IMR-90 (cell line): ENCODE measurements at regions not wholly inside any gene's neighbourhood (a gene's known extent, or its start where the extent isn't known, plus 50 kb on each side); places are given as distances from the start of the nearest gene placed in this dataset.

Source experiments
- ATAC-seq: fragments of 200-7000 bp; cut with Tn5 transposase; 2 replicates; pipeline ENCODE4 v1.9.1; 2020; ENCODE audit warnings: low read depth, mild to moderate bottlenecking, moderate library complexity
- BruUV-seq: library from RNA; stranded (reverse); fragments of 400-500 nt; replicated peaks from 2 replicates; lab custom pipeline; 2021; lab: Mats Ljungman, UMichigan
- CTCF ChIA-PET: fragments of 300-600 bp; formaldehyde crosslinking; extraction: SDS; loops from one replicate; lab custom pipeline; 2021; ENCODE audit warnings: antibody characterized with exemption; lab: Yijun Ruan, JAX
- POLR2A ChIA-PET: fragments of 300-600 bp; sonication (Branson Sonifier 250); formaldehyde crosslinking; loops from one replicate; lab custom pipeline; 2022; ENCODE audit warnings: antibody characterized with exemption; ENCODE audit not compliant: unreplicated experiment; lab: Charles Lee
- DNase-seq: peaks from one replicate; pipeline ENCODE4 v3.0.0; 2013
- H2AFZ ChIP-seq: replicated peaks from 2 replicates; pipeline ENCODE3; 2013; ENCODE audit warnings: low read length, mild to moderate bottlenecking; ENCODE audit not compliant: poor library complexity
- H2AK5ac ChIP-seq: 2 replicates; pipeline ENCODE4 v1.6.1; 2013; ENCODE audit warnings: low read depth, low read length, inconsistent platforms
- H2AK9ac ChIP-seq: replicated peaks from 2 replicates; pipeline ENCODE3; 2013; ENCODE audit warnings: mild to moderate bottlenecking, low read depth, low read length, moderate library complexity; ENCODE audit not compliant: poor library complexity
- H2BK120ac ChIP-seq: 2 replicates; pipeline ENCODE4 v1.6.1; 2013; ENCODE audit warnings: low read depth, low read length, inconsistent platforms
- H2BK15ac ChIP-seq: 3 replicates; pipeline ENCODE4 v1.6.1; 2013; ENCODE audit warnings: low read depth, low read length, inconsistent platforms
- H2BK20ac ChIP-seq: 2 replicates; pipeline ENCODE4 v1.6.1; 2013; ENCODE audit warnings: low read depth, mild to moderate bottlenecking, inconsistent platforms, low read length, moderate library complexity
- H2BK5ac ChIP-seq: 2 replicates; pipeline ENCODE4 v1.6.1; 2013; ENCODE audit warnings: mild to moderate bottlenecking, low read depth, low read length, inconsistent platforms; ENCODE audit not compliant: poor library complexity, severe bottlenecking
- H3K14ac ChIP-seq: replicated peaks from 2 replicates; pipeline ENCODE4 v1.6.1; 2013; ENCODE audit warnings: low read depth, low read length, inconsistent platforms
- H3K18ac ChIP-seq: 2 replicates; pipeline ENCODE4 v1.6.1; 2013; ENCODE audit warnings: low read depth, low read length, control low read depth
- H3K23ac ChIP-seq: 2 replicates; pipeline ENCODE4 v1.6.1; 2013; ENCODE audit warnings: low read depth, low read length, inconsistent platforms
- H3K27ac ChIP-seq: 2 replicates; pipeline ENCODE4 v1.5.1; 2013; ENCODE audit warnings: mild to moderate bottlenecking, control low read depth, low read length; ENCODE audit not compliant: insufficient read depth
- H3K27me3 ChIP-seq: 2 replicates; pipeline ENCODE4 v1.6.1; 2013; ENCODE audit warnings: low read length; ENCODE audit not compliant: control insufficient read depth, insufficient read depth
- H3K36me3 ChIP-seq: 2 replicates; pipeline ENCODE4 v1.6.1; 2013; ENCODE audit warnings: low read length, mixed read lengths; ENCODE audit not compliant: control insufficient read depth, insufficient read depth
- H3K4ac ChIP-seq: 2 replicates; pipeline ENCODE4 v1.6.1; 2013; ENCODE audit warnings: low read depth, low read length, inconsistent platforms
- H3K4me1 ChIP-seq: 2 replicates; pipeline ENCODE4 v1.6.1; 2013; ENCODE audit warnings: low read length, mixed read lengths; ENCODE audit not compliant: control insufficient read depth, insufficient read depth
- H3K4me2 ChIP-seq: 2 replicates; pipeline ENCODE4 v1.6.1; 2013; ENCODE audit warnings: low read depth, mild to moderate bottlenecking, control low read depth, low read length, moderate library complexity
- H3K4me3 ChIP-seq: 2 replicates; pipeline ENCODE4 v1.5.1; 2013; ENCODE audit warnings: low read depth, mild to moderate bottlenecking, control low read depth, low read length, moderate library complexity; ENCODE audit not compliant: insufficient read depth
- H3K56ac ChIP-seq: 2 replicates; pipeline ENCODE4 v1.6.1; 2013; ENCODE audit warnings: low read length, inconsistent platforms; ENCODE audit not compliant: insufficient read depth; ENCODE audit errors: extremely low read depth
- H3K79me1 ChIP-seq, 2 experiments: 2 replicates each; pipeline ENCODE4 v1.6.1; 2013; ENCODE audit warnings: low read length in 2 of 2, inconsistent platforms in 1 of 2, low read depth in 1 of 2
- H3K9ac ChIP-seq: 2 replicates; pipeline ENCODE4 v1.6.1; 2013; ENCODE audit warnings: low read depth, low read length, control low read depth
- H3K9me1 ChIP-seq: 2 replicates; pipeline ENCODE4 v1.6.1; 2013; ENCODE audit warnings: low read length, inconsistent platforms; ENCODE audit not compliant: insufficient read depth
- H3K9me3 ChIP-seq: 2 replicates; pipeline ENCODE4 v1.6.1; 2013; ENCODE audit warnings: low read length; ENCODE audit not compliant: control insufficient read depth, insufficient read depth
- H4K20me1 ChIP-seq: 2 replicates; pipeline ENCODE4 v1.6.1; 2013; ENCODE audit warnings: low read length, inconsistent platforms; ENCODE audit not compliant: insufficient read depth
- H4K5ac ChIP-seq: 2 replicates; pipeline ENCODE4 v1.6.1; 2013; ENCODE audit warnings: mild to moderate bottlenecking, low read depth, low read length, control low read depth
- H4K8ac ChIP-seq, 2 experiments: 2 replicates each; pipeline ENCODE4 v1.6.1; 2013; ENCODE audit warnings: low read depth in 2 of 2, low read length in 2 of 2, control low read depth in 1 of 2, inconsistent platforms in 1 of 2
- H4K91ac ChIP-seq: 2 replicates; pipeline ENCODE4 v1.6.1; 2013; ENCODE audit warnings: low read depth, low read length, inconsistent platforms; ENCODE audit not compliant: insufficient read depth
- MAFK ChIP-seq: IDR thresholded peaks from 2 replicates; pipeline ENCODE4 v1.6.1; 2012; ENCODE audit warnings: low read depth, low read length, improper control_type of control experiment
- RCOR1 ChIP-seq: IDR thresholded peaks from 2 replicates; pipeline ENCODE4 v1.6.1; 2012; ENCODE audit warnings: mild to moderate bottlenecking, low read length, improper control_type of control experiment; ENCODE audit not compliant: insufficient replicate concordance
- WGBS, 2 experiments: methylation state at CpG; one replicate each; pipeline versions ENCODE4 v1.1.5 to v1.1.7; 2013; ENCODE audit warnings: missing lambda C conversion rate in 2 of 2; ENCODE audit not compliant: insufficient read length in 1 of 2; ENCODE audit errors: extremely low coverage in 2 of 2; 5-methylcytosine and 5-hydroxymethylcytosine counted together
- dilution Hi-C: fragments of 300-500 bp; cut with HindIII; formaldehyde crosslinking; loops from one replicate; pipeline ENCODE4 v1.14.3; 2018; ENCODE audit warnings: low sequenced_read_pairs; ENCODE audit not compliant: unreplicated experiment
- in situ Hi-C: fragments of 300-500 bp; cut with MboI; formaldehyde crosslinking; loops from 3 replicates; pipeline ENCODE4 v1.14.3; 2019; ENCODE audit warnings: low sequenced_read_pairs, inconsistent platforms, mixed read lengths
- intact Hi-C: fragments of 100-400 bp; cut with micrococcal nuclease; formaldehyde crosslinking; loops from 2 replicates; pipeline ENCODE4 v1.10.0; 2022

DNA sequence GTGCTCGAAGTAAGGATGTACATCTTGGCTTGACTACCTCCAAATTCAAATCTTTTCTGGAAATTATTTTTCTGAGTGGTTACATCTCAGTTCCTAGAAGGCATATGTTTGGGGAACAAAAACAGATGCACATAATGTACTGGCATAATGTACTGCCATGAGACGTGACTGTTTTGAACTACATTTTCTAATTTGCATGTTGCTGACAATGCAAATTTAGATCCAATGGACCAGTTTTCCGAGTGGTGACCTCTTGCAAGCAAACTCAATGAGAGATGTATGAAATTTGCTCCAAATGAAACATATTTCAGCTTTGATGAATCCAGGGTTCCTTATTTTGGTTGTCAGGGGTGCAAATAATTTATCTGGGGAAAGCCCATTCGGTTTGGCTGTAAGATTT lies 694.3 kb downstream of the GRXCR1 start:
- H4K91ac ChIP-seq, result no peak overlapping the region
- no peaks in the 10 kb centered on the region for H4K20me1 ChIP-seq
- no peaks in the 10 kb centered on the region for H3K27me3 ChIP-seq
- intact Hi-C loops, result no loop called here
- in situ Hi-C loops, result no loop called here
- no peak overlapping the region for H3K23ac ChIP-seq
- no peak overlapping the region for H4K5ac ChIP-seq
- H3K27ac ChIP-seq, result no peak overlapping the region
- WGBS, 2 experiments, result 0% methylated on average over 1 of the region's 4 CpGs; no CpG with 5 or more reads in 1 of the 2 experiments
- no peak overlapping the region for H2BK120ac ChIP-seq
- no peak for TF ChIP-seq RCOR1
- TF ChIP-seq MAFK, result peak; percentile 87
- H3K4me3 ChIP-seq, result no peak overlapping the region
- no peak overlapping the region for H2BK20ac ChIP-seq
- no peak overlapping the region for H3K14ac ChIP-seq
- H3K36me3 ChIP-seq, result no peaks in the 10 kb centered on the region
- H2BK5ac ChIP-seq, result no peak overlapping the region
- H2AK5ac ChIP-seq, result no peak overlapping the region
- no TSS peak for BruUV-seq
- H3K9ac ChIP-seq, result no peak overlapping the region
- no peaks in the 10 kb centered on the region for H3K4me1 ChIP-seq
- DNase-seq, result no peak
- H2AK9ac ChIP-seq, result no peak overlapping the region
- no peak overlapping the region for H3K4me2 ChIP-seq
- no peak overlapping the region for H3K18ac ChIP-seq
- no peaks in the 10 kb centered on the region for H3K9me1 ChIP-seq
- dilution Hi-C loops, result no loop called here
- H2AFZ ChIP-seq, result no peak overlapping the region
- H3K9me3 ChIP-seq, result no peaks in the 10 kb centered on the region; the same call in 1 of the 2 replicates
- H3K56ac ChIP-seq, result no peak overlapping the region
- POLR2A ChIA-PET, result no interaction called here
- H4K8ac ChIP-seq, result no peak overlapping the region
- H3K4ac ChIP-seq, result no peak overlapping the region
- no peaks in the 10 kb centered on the region for H3K79me1 ChIP-seq
- ATAC-seq, result no peak
- CTCF ChIA-PET, result no interaction called here
- H2BK15ac ChIP-seq, result no peak overlapping the region
